KOPT-K1 (cell line): ENCODE measurements at regions not wholly inside any gene's neighbourhood (a gene's known extent, or its start where the extent isn't known, plus 50 kb on each side); places are given as distances from the start of the nearest gene placed in this dataset.
"Not testable (repeated sequence)": the region's sequence is repeated elsewhere in the genome, so short reads cannot be mapped to it uniquely, and the experiment has no call there.

Source experiments
- H3K27ac ChIP-seq: fragments of 200-600 bp; sonication (generic); 2 replicates; pipeline ENCODE4 v1.5.1; 2016; ENCODE audit warnings: antibody characterized with exemption, mild to moderate bottlenecking, low read depth, low read length; ENCODE audit not compliant: poor library complexity, severe bottlenecking
- H3K36me3 ChIP-seq: fragments of 200-600 bp; sonication (generic); 2 replicates; pipeline ENCODE4 v1.5.1; 2017; ENCODE audit warnings: antibody characterized with exemption, mild to moderate bottlenecking, low read length, moderate library complexity; ENCODE audit not compliant: insufficient read depth
- H3K9me3 ChIP-seq: fragments of 200-600 bp; sonication (generic); 2 replicates; pipeline ENCODE4 v1.5.1; 2017; ENCODE audit warnings: antibody characterized with exemption, low read length, mild to moderate bottlenecking; ENCODE audit not compliant: insufficient read depth, poor library complexity, severe bottlenecking

GRCh38 chr5:121572061-121572460 lies 279.6 kb upstream of the FTMT start:
- no peak overlapping the region for H3K27ac ChIP-seq
- no peaks in the 10 kb centered on the region for H3K36me3 ChIP-seq
- no peaks in the 10 kb centered on the region for H3K9me3 ChIP-seq

DNA sequence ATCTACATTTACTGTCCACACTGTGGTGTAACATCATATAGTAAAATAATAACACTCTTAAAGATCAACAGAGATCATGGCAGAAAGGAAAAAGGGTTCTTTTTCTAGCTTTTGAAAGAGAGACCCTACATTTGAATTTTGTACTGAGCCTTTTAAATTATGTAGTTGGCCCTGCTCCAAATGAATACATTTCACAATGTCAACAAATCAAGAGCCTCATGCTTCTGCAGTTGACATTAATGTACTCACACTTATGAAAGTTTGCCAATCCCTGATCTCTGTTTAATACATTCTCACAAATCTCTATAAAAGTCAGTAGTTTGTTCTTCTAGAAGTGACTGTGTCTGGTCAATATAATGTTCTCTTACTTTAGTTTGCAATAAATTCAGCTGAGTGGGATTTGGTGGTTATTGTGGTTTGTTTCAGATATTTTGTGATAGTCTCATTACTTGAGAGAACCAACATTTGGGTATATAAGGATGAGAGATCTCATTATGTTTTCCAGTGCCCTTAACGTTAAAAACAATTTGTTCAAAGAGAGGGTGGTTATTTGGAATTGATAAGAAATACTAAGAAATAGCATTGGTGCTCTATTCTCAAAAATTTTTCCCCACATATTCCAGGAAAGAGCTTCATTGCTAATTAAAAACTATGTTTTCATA lies 277.8 kb upstream of the FTMT start:
- H3K9me3 ChIP-seq: no peaks in the 10 kb centered on the region
- H3K27ac ChIP-seq: no peak overlapping the region
- no peaks in the 10 kb centered on the region for H3K36me3 ChIP-seq

DNA sequence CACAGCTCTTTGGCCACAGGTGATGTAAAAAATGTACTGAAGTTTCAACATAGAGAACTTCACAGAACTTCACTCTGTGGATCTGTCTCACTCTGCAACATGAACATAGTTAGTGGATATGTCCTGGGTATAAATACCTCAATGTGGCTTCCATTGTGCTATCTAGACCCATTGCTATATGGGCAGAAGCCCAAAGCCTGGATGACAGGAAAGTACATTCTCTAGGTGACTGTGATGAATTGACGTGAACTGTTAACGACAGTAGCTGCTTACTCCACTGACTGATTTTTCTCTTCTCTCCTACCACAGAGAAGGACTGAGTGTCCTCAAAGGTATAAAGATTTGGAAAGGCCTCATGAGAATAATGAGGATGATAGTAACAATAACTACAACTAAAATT lies 270.1 kb upstream of the FTMT start:
- Histone ChIP-seq H3K36me3 (no peaks in the 10 kb centered on the region), H3K27ac (no peak overlapping the region), H3K9me3 (no peaks in the 10 kb centered on the region)

DNA sequence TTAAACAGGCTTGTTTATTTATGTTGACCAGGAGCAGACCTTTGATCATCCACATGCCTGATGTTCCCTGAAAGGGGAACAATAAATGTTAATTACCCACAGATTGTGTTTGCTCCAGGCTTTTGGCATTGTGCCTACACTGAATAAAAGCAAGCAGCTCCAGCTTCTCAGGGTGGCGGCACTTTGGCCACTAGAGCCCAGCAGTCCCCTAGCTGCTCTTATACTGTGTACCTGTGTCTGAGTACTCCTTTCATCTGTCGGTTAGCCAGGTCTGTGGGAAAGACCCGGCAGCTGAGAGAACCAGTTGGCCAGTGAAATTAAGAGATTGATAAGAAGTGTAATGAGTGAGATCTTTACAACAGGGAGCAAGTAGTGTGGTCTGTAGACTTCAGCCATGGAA lies 254.8 kb upstream of the FTMT start:
- Histone ChIP-seq H3K36me3 (no peaks in the 10 kb centered on the region), H3K27ac (no peak overlapping the region), H3K9me3 (no peaks in the 10 kb centered on the region)

DNA sequence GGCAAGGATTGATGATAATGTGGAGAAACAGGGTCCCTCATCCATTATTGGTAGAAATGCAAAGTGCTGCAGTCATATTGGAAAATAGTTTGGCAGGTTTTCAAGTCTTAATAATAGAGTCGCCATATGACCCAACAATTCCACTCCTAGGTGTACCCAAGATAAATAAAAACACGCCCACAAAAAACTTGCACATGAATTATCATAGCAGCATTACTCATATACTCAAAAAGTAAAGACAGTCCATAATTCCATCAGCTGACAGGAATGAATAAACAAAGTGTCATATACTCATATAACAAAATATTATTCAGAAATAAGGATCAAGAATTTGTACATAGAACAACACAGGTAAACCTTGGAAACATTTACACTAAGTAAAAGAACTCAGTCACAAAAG lies 242.9 kb upstream of the FTMT start:
- Histone ChIP-seq H3K27ac (no peak overlapping the region), H3K36me3 (no peaks in the 10 kb centered on the region), H3K9me3 (no peaks in the 10 kb centered on the region)

DNA sequence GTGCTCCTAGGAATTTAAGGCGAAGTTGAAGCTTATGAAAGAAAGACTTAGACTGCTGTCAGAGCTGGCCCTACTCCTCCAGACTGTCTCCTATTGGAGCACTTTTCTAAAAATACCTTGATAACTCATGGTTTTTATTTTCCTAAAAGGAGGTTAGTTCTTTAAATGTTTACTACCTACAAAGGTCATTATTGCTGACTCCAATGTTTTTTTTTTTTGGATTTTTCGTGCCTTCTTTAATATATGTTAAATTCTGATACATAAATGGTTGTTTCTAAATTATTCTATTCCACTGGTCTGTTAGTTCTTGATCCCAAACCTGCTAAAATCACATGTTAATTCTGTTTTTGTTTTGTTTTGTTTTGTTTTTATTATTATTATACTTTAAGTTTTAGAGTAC lies 227.6 kb upstream of the FTMT start:
- Histone ChIP-seq H3K9me3 (no peaks in the 10 kb centered on the region), H3K27ac (no peak overlapping the region), H3K36me3 (no peaks in the 10 kb centered on the region)

DNA sequence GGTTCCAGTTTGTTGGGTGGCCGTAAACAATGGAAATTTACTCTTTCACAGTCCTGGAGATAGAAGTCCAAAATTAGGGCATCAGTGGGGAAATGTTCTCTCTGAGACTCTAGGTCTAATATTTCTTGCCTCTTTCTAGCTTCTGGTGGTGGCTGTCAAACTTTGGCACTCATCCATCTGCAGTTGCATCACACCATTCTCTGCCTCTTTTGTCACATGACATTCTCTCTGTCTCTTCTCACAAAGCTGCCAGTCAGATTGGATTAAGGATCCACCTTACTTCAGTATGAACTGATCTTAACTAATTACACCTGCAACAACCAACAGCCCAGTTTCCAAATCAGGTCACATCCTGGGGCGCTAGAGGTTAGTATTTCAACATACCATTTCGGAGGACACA lies 222.9 kb upstream of the FTMT start:
- Histone ChIP-seq H3K36me3 (no peaks in the 10 kb centered on the region), H3K9me3 (no peaks in the 10 kb centered on the region), H3K27ac (no peak overlapping the region)

DNA sequence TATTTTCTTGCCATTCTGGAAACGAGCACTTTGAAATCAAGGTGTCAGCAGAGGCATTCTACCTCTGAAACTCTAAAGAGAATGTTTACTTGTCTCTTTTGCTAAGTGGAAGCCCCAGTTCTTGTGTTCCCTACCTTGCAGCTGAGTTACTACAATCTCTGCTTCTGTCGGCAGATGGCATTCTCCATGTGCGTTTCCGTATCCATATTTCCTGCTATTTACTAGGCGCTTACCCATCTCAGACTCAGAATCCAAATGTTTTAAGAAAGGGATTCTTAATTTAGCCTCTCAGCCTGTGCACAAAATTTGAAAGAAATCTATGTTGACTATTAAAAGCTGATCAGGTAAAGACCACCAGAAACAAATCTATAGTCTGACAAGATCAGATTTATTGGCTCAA lies 221.3 kb upstream of the FTMT start:
- Histone ChIP-seq H3K27ac (no peak overlapping the region), H3K36me3 (no peaks in the 10 kb centered on the region), H3K9me3 (no peaks in the 10 kb centered on the region)

GRCh38 chr5:121634946-121635345 lies 216.7 kb upstream of the FTMT start:
- Histone ChIP-seq H3K36me3 (no peaks in the 10 kb centered on the region), H3K27ac (no peak overlapping the region), H3K9me3 (no peaks in the 10 kb centered on the region)

GRCh38 chr5:121638126-121638525 lies 213.6 kb upstream of the FTMT start:
- Histone ChIP-seq H3K36me3 (no peaks in the 10 kb centered on the region), H3K27ac (no peak overlapping the region), H3K9me3 (no peaks in the 10 kb centered on the region)

- H3K27ac ChIP-seq: no peak overlapping the region
- no peaks in the 10 kb centered on the region for H3K36me3 ChIP-seq
- no peaks in the 10 kb centered on the region for H3K9me3 ChIP-seq
These were observed 211.4 kb upstream of the FTMT start for GRCh38 chr5:121640298-121640697.

DNA sequence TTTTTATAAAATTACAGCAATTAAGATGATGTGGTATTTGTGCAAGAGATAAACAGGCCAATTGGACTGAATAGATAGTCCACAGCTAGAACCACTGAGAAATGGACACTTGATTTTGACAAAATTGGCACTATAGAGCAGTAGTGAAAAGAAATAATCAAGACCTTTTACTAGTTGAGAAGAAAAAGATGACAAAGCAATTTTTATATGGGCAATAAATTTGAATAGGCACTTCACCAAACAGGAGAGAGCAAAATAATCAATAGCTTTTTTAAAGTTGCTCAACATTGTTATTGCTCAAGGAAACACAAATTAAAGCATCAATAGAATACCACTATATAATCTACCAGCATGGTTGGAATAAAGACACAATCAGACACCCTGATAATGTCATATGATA lies 193.5 kb upstream of the FTMT start:
- H3K36me3 ChIP-seq: no peaks in the 10 kb centered on the region

DNA sequence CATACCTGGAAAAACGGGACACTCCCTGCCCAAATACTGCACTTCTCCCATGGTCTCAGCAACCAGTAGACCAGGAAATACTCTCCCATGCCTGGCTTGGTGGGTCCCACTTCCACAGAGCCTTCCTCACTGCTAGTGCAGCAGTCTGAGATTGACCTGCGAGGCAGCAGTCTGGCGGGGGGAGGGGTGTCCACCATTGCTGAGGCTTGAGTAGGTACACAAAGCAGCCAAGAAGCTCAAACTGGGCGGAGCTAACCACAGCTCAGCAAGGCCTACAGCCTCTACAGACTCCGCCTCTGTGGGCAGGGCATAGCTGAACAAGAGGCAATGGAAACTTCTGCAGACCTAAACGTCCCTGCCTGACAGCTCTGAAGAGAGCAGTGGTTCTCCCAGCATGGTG lies 191.5 kb upstream of the FTMT start:
- Histone ChIP-seq H3K9me3 (no peaks in the 10 kb centered on the region), H3K27ac (no peak overlapping the region), H3K36me3 (no peaks in the 10 kb centered on the region)

More for the DNA sequence above, 193.5 kb upstream of the FTMT start:
- H3K9me3 ChIP-seq: no peaks in the 10 kb centered on the region
- H3K27ac ChIP-seq: no peak overlapping the region

GRCh38 chr5:121665542-121665941 lies 186.1 kb upstream of the FTMT start:
- H3K36me3 ChIP-seq, H3K9me3 ChIP-seq, H3K27ac ChIP-seq: not testable (repeated sequence)

- no peaks in the 10 kb centered on the region for H3K9me3 ChIP-seq
- H3K27ac ChIP-seq: no peak overlapping the region
- H3K36me3 ChIP-seq: no peaks in the 10 kb centered on the region
These were observed 184.4 kb upstream of the FTMT start for GRCh38 chr5:121667292-121667691.

DNA sequence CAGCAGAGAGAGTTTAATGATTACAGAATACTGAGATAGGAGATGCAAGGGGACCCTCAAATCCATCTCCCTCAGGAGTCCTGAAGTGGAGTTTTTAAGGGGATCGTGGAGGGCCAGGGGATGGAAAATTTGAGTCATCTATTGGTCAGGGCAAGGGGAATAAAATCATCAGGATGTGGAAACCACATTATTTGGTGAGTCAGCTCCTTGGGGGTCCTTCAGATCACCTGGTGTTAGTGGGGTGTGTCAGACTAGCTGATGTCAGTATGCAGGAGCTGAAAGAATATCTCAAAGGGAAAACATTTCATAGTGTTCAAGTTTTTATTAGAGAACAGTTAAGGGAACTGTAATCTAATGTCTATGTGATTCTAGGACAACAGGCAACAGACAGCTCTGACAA lies 183.0 kb upstream of the FTMT start:
- no peak overlapping the region for H3K27ac ChIP-seq
- H3K9me3 ChIP-seq: no peaks in the 10 kb centered on the region
- no peaks in the 10 kb centered on the region for H3K36me3 ChIP-seq
